CMK (cell line): ENCODE measurements at regions not wholly inside any gene's neighbourhood (a gene's known extent, or its start where the extent isn't known, plus 50 kb on each side); places are given as distances from the start of the nearest gene placed in this dataset.

ENCODE experiments used
- DNase-seq: peaks from one replicate; pipeline ENCODE4 v3.0.0-alpha.2; 2010; ENCODE audit warnings: low read depth

- DNase-seq = no peak
These were observed 358.2 kb upstream of the TLE4 start for GRCh38 chr9:79213417-79214125.

DNA sequence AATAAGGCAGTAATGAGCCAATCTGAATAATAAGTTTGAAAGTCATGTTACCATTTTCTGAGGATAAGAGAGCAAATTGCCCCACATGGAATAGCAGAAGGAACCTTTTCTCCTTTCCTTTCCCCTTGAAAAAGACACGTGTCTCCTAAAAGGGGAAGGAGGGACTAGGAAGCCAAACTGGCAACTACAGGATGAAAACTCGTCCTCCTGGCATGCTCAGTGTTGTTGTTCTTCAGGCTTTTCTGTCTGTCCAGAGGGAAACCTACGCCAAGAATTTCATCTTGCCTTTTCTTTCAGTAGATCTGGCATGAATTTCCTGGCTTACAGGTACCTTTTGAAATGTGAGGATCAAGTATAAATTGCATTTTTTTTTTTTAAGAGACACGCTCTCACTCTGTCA lies 355.9 kb upstream of the TLE4 start:
- no peak for DNase-seq

GRCh38 chr9:79220251-79220650 lies 351.5 kb upstream of the TLE4 start:
- no peak for DNase-seq

GRCh38 chr9:79220666-79221065 lies 351.1 kb upstream of the TLE4 start:
- no peak for DNase-seq

DNA sequence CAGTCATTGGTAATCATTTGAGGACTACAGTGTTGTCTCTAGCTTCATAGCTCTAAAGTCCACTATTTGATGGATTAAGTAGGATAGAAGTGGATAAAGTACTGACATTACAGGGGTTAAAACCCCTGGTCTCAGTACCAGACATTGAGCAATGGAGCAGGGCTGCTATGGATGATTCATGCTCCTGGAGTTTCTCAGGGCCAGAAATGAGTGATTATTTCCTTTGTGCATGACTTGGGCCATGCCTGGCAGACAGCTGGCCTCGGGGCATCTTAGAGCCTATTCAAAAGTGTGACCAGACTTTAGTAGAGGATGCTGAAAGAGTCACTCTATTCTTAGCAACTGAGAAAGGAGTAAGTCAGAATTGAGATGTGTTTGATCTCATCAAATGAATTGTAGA lies 350.7 kb upstream of the TLE4 start:
- DNase-seq = no peak

- no peak for DNase-seq
These were observed 349.3 kb upstream of the TLE4 start for GRCh38 chr9:79222483-79222882.

DNA sequence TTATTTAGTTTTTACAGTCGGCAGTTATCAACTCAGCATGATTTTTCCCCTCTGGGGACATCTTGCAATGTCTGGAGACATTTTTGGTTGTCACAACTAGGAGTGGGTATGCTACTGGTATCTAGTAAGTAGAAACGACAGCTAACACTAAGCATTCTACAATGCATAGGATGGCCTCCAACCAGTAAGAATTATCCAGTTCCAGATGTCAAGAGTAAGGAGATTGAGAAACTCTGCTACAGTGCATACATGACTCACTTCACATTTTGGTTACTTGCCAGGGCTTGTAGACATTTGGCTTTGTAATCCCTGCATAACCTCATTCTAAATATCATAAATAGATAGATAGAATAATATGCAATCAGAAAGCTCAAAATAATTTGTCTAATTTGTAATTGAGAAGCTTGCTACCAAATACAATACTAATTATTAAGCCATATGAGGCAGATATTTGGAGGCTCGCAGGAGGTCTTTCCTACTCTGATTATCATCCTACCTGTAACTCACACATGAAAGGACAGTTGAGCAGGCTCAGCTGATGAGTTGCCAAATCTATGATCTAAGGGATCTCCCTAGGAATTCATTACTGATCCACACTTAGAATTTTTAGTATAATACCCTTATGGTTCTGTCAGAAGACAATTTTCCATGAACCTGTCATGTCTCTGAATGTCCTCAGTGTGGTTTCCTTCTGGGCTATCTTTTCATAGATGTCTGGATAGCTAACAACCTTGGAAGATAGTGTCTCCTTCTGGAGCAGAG lies 346.9 kb upstream of the TLE4 start:
- DNase-seq = no peak

DNA sequence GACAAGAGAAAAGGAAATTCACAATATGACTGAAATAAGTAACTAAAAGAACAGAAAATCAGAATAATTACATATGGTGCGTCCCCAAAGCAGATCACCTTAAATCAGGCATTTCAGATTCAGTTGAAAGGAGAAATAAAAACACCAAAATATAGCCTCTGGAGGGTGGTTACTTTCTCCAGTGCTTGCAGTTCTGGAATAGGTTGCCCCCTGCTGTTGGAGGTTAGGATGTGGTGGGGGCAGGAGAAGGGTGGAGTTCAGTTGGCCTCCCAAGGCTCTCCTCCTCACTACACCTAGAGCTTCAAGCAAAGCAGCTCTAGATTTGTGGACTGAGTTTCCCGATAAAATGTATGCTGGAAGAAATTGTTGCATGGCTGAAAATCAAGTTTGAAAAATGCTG lies 338.2 kb upstream of the TLE4 start:
- DNase-seq = no peak

- DNase-seq = no peak
These were observed 335.3 kb upstream of the TLE4 start for GRCh38 chr9:79236466-79236865.

DNA sequence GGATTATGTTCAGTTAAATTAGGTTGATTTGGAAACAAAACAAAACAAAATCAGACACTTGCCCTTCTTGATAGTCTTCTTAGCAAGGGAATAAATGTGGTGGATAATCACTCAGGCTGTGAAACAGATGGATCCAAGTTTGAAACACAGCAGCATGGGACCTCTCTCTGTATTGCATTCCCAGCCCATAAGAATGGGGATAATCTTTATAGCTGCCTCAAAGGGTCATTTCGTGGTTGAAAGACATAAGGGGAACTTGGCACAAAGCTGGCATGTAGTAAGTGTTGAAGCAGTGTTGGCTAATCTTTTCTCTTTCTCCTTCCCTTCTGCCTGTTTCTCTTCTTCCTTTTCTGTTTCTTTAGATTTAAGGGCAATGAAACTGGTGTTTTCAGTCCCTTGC lies 333.9 kb upstream of the TLE4 start:
- DNase-seq = no peak

GRCh38 chr9:79240774-79241173 lies 331.0 kb upstream of the TLE4 start:
- DNase-seq = no peak

GRCh38 chr9:79242489-79242888 lies 329.3 kb upstream of the TLE4 start:
- no peak for DNase-seq

DNA sequence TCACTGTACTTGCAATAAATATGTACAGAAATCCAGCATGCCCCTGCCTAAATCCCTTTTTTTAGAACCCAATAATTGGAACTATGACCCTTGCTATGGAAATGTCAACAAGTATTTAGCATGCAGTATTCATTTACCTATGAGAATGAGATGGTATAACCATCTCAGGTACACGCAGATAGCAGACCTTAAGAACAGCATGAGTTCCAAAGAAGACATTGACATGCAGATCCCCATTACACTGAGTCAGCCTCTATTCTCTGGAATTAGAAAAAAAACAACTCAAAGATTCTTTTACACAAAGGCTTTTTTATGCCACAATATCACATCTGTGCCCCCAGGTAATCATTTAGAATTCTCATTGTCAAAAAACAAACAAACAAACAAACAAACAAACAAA lies 325.6 kb upstream of the TLE4 start:
- DNase-seq = no peak

DNA sequence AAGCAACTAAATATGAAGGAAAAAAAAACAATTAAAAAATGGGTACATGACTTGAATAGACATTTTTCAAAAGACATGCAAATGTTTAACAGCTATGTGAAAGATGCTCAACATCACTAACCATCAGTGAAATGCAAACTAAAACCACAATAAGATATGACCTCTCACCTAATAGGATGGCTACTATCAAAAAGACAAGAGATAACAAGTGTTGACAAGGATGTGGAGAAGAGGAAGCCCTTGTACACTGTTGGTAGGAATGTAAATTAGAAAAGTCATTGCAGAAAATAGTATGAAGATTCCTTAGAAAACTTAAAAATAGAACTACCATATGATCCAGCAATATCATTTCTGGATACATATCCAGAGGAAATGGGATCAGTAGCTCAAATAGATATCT lies 324.7 kb upstream of the TLE4 start:
- no peak for DNase-seq

GRCh38 chr9:79250806-79251205 lies 321.0 kb upstream of the TLE4 start:
- no peak for DNase-seq

DNA sequence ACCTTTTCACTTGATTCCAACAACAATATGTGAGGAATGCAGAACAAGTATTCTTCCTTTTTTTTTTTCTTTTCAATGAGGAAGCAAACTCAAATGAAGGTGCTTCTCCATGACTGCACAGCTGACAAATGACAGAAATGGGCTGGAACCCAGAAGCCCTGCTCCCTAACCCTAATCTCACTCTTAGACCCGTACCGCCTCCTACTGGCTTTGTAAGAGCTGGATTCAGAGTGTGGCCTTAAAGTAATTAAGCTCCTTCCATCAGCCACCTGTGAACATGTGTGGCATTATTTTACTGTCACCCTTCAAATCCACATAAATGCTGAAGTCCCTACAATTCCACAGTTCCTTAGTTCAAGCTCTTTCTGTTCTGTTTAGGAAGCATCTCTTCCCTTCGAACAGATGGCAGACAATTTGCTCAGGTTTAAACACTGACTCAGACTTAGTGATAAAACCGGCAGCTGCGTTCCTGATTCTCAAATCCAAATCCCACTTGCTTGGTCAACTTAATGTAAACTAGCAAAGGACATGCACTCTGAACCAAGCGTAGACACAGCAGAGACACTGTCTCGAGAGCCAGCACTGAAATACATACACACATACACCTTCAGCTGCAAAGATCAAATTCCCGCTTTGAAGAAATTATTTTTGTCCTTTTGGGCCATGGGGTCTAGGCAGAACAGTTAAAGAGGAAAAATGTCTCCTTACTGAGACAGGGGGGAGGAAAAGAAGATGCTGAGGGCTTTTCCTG lies 316.7 kb upstream of the TLE4 start:
- DNase-seq = no peak

GRCh38 chr9:79255651-79256260 lies 316.0 kb upstream of the TLE4 start:
- DNase-seq = no peak

DNA sequence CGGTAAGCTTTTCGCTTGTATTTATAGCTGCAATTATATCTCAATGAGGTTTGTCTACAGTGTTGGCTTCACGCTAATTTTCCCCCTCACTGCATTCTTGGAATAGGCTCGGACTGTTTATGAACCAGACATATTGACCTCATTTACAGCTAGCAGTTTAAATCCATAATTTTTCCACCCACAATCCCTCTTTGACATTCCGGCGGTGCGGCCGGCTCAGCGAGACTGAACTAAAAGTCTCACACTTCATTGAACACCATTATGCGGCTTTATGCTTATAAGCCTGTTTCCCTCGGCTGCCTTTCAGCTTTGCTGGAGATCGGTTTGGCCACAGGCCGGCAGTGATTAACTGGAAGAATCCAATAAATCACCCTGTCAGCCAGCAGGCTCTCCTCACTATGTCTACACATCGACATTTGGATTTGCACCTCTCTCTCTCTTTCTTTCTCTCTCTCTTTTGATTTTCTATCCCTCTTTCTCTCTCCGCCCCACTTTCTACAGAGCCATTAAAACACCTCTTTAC lies 315.0 kb upstream of the TLE4 start:
- no peak for DNase-seq

GRCh38 chr9:79257228-79257781 lies 314.5 kb upstream of the TLE4 start:
- no peak for DNase-seq

DNA sequence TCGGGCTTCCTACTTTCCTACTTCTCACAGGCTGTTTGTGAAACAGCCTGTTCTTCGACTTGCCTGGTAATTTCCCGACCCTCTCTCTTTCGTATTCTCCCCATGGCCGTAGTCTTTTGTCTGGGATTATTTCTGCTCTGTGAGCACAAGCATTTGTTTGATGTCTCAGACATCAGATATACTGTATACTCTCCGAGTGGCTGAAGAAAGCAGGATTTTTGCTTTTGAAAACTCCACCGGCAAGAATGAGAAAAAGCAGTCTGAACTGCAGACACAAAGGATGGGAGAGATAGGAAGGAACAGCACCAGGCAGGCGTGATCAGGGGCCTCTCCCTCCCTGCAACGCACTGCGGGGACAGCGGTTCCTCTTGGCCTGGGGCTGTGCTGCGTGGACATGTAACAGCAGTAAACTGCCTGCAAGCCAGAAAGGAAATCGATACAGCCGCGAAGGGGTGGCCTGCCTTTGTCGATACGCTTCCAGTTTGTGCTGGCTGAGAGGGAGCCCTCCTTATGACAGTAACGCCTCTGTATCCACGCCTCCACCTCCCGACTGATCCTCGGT lies 313.9 kb upstream of the TLE4 start:
- no peak for DNase-seq

- no peak for DNase-seq
These were observed 311.9 kb upstream of the TLE4 start for GRCh38 chr9:79259858-79260257.

DNA sequence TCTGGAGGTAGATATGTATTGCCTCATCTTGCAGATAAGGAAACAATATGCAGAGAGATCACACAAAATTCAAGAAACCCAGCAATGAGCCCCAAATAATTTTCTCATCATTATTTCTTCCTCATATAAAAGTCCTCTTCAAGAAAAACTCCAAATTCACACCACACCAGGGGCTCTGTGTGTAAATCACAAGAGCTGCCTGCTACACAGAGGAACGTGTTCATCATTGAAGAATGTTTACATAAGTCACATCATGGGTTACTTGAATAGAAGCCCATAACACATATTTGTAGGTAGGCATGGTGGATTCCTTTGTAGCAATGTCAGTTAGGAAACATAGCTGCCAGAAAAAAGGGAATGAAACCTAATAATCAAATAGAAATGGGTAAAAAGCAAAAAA lies 308.1 kb upstream of the TLE4 start:
- no peak for DNase-seq
